ENCODE measurements at regions not wholly inside any gene's neighbourhood (a gene's known extent, or its start where the extent isn't known, plus 50 kb on each side); places are given as distances from the start of the nearest gene placed in this dataset.

- TF ChIP-seq CTCF (IDR thresholded peaks at IDR 0.05) (no peak), POLR2A (IDR thresholded peaks at IDR 0.05) (no peak)
These were observed 247.6 kb upstream of the PSMD7 start for GRCh38 chr16:74049027-74049426.

Measured in tibial nerve (tissue), 3 donors.